ENCODE measurements at regions not wholly inside any gene's neighbourhood (a gene's known extent, or its start where the extent isn't known, plus 50 kb on each side); places are given as distances from the start of the nearest gene placed in this dataset.
A peak's percentile ranks its signal among the peaks of the same experiment; 100 is the strongest.

DNA sequence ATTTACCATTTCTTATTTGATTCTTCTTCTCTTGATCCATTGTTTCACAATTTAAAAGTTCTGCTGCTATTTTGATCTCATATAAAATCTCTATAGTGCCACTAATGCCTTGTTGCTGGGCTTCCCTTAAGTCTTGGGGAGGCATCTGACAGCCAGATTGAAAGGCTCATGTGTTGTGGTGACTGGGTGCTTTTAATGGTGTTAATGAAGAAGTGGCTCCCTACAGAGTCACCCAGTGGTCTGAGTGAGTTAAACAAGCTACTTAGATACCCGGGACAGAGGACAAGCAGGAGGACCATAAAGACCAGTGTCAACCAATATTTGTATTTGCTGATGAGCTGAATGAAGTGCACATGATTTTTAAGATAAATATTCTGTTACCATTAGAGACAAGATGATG lies 176.4 kb upstream of the HABP2 start:
- TF ChIP-seq, protein P1, sequence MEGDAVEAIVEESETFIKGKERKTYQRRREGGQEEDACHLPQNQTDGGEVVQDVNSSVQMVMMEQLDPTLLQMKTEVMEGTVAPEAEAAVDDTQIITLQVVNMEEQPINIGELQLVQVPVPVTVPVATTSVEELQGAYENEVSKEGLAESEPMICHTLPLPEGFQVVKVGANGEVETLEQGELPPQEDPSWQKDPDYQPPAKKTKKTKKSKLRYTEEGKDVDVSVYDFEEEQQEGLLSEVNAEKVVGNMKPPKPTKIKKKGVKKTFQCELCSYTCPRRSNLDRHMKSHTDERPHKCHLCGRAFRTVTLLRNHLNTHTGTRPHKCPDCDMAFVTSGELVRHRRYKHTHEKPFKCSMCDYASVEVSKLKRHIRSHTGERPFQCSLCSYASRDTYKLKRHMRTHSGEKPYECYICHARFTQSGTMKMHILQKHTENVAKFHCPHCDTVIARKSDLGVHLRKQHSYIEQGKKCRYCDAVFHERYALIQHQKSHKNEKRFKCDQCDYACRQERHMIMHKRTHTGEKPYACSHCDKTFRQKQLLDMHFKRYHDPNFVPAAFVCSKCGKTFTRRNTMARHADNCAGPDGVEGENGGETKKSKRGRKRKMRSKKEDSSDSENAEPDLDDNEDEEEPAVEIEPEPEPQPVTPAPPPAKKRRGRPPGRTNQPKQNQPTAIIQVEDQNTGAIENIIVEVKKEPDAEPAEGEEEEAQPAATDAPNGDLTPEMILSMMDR (IDR thresholded peaks at IDR 0.05), result no peak
- no peak for TF ChIP-seq POLR2A (IDR thresholded peaks at IDR 0.05)
- no peak for TF ChIP-seq POLR2AphosphoS5 (IDR thresholded peaks at IDR 0.05)
- no peak for DNase-seq (ENCODE audit: low spot score in 2 of 2)
- Histone ChIP-seq H3K27ac (no peak overlapping the region), H3K36me3 (no peaks in the 10 kb centered on the region), H3K9me3 (no peaks in the 10 kb centered on the region), H3K27me3 (no peaks in the 10 kb centered on the region), H3K4me3 (no peak overlapping the region), H3K4me1 (no peaks in the 10 kb centered on the region)
- intact Hi-C loops (cut with DNase I; ENCODE audit: low total_unique reads), result no loop called here

DNA sequence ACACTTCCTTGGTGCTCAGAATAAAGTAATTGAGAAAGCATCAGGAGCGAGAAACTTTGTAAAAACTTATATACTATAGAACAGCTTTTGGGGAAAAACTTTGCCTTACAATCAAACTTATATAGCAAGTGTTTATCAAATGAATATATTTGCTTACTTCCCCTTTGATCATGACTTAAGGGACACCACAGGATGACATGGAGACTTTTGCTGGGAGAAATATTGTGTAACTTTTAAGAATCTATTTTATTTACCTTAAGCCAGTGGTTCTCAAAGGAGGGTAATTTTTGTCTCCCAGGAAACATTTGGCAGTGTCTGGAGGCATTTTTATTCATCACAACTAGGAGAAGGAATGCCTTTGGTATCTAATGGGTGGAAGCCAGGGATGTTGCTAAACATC lies 173.8 kb upstream of the HABP2 start:
- H3K36me3 ChIP-seq, result no peaks in the 10 kb centered on the region
- no peak for TF ChIP-seq POLR2AphosphoS5 (IDR thresholded peaks at IDR 0.05)
- TF ChIP-seq POLR2A (IDR thresholded peaks at IDR 0.05), result no peak
- TF ChIP-seq, protein P1 (IDR thresholded peaks at IDR 0.05), result no peak
- H3K27me3 ChIP-seq, result no peaks in the 10 kb centered on the region
- no peak overlapping the region for H3K4me3 ChIP-seq
- no peak for DNase-seq (ENCODE audit: low spot score in 2 of 2)
- no peaks in the 10 kb centered on the region for H3K9me3 ChIP-seq
- no peaks in the 10 kb centered on the region for H3K4me1 ChIP-seq
- H3K27ac ChIP-seq, result no peak overlapping the region
- intact Hi-C loops (cut with DNase I; ENCODE audit: low total_unique reads), result no loop called here

DNA sequence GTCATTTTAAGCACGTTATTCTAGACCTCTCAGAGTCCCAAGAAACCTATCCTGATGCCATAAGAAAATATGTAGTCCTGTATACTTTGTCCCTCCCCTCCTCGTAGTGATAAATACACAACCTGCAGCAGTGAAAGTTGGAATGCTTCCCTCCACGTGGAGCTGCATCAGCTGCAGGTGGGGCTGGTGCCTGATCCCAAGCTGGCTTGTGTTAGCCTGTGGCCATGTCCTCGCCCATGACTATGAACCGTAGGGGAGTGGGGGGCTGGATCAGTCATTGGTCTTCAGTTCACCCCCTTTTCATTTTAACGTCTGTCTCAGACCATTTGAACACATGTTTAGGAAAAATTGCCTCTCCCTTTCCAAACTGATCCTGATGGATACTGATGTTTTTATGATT lies 171.4 kb upstream of the HABP2 start:
- Histone ChIP-seq H3K27me3 (no peaks in the 10 kb centered on the region), H3K36me3 (no peaks in the 10 kb centered on the region), H3K4me1 (no peaks in the 10 kb centered on the region), H3K4me3 (no peak overlapping the region), H3K27ac (peak overlapping the region in 1 of 2 donors; percentile 46), H3K9me3 (no peaks in the 10 kb centered on the region)
- intact Hi-C loops (cut with DNase I; ENCODE audit: low total_unique reads), result no loop called here
- no peak for TF ChIP-seq POLR2AphosphoS5 (IDR thresholded peaks at IDR 0.05)
- DNase-seq (ENCODE audit: low spot score in 2 of 2), result no peak

DNA sequence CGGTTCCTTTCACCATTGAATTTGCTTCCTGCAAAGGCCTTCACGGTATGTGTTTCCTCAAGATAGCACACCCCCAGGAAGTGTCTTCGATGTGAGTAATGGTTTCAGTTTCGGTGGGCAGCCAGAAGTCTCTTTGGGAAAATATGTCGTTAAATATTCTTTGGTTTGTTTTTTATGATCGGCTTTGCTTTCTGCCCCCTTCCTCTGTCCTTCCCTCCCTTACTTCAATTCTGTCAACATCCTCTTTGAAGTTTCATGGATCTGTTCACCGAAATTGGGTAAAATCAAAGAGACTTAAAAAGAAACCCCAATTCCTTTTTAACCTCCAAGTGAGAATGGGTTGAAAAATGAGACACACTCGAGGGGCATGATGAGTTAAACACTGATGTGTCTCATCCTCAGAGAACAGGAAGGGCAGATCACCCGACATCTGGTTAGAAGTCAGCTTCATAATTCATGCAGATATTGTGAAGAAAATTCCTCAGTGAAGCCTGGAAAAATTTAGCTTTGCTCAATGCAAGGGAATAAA lies 170.8 kb upstream of the HABP2 start:
- no peaks in the 10 kb centered on the region for H3K9me3 ChIP-seq
- H3K36me3 ChIP-seq, result no peaks in the 10 kb centered on the region
- no peak for TF ChIP-seq POLR2A (IDR thresholded peaks at IDR 0.05)
- TF ChIP-seq POLR2AphosphoS5 (IDR thresholded peaks at IDR 0.05), result no peak
- TF ChIP-seq, protein P1 (IDR thresholded peaks at IDR 0.05), result no peak
- H3K27me3 ChIP-seq, result no peaks in the 10 kb centered on the region
- intact Hi-C loops (cut with DNase I; ENCODE audit: low total_unique reads), result no loop called here
- DNase-seq (ENCODE audit: low spot score in 2 of 2), result no peak
- peak overlapping the region; percentile 26 to 73 for H3K27ac ChIP-seq
- no peaks in the 10 kb centered on the region for H3K4me1 ChIP-seq
- H3K4me3 ChIP-seq, result peak overlapping the region; percentile 22 to 56 (median 26)

DNA sequence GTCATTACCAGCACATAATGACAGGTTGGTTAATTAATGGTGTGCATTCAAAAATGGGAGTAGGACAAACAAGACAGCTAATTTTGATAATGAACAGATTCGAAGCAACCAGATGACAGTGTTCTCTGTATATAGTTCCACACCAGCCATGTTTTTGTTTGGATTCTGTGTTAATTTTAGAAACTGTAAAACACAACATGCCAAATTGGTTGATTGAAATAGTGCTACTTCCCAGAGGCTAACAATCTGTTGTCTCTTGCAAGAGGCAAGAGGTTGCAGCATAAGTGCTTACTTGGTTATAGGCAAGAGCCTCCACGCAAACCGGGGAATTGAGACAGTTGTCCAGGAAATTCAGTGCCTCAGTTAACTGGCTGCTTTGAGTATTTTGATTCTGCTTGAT lies 170.2 kb upstream of the HABP2 start:
- H3K4me1 ChIP-seq, result no peaks in the 10 kb centered on the region
- DNase-seq (ENCODE audit: low spot score in 2 of 2), result no peak
- intact Hi-C loops (cut with DNase I; ENCODE audit: low total_unique reads), result no loop called here
- no peaks in the 10 kb centered on the region for H3K36me3 ChIP-seq
- H3K9me3 ChIP-seq, result no peaks in the 10 kb centered on the region
- TF ChIP-seq POLR2AphosphoS5 (IDR thresholded peaks at IDR 0.05) (no peak), POLR2A (IDR thresholded peaks at IDR 0.05) (no peak)
- TF ChIP-seq, protein P1 (IDR thresholded peaks at IDR 0.05), result no peak
- H3K27me3 ChIP-seq, result no peaks in the 10 kb centered on the region
- peak overlapping the region in 1 of 2 donors; percentile 73 for H3K27ac ChIP-seq
- peak overlapping the region in 1 of 3 donors; percentile 56 for H3K4me3 ChIP-seq

DNA sequence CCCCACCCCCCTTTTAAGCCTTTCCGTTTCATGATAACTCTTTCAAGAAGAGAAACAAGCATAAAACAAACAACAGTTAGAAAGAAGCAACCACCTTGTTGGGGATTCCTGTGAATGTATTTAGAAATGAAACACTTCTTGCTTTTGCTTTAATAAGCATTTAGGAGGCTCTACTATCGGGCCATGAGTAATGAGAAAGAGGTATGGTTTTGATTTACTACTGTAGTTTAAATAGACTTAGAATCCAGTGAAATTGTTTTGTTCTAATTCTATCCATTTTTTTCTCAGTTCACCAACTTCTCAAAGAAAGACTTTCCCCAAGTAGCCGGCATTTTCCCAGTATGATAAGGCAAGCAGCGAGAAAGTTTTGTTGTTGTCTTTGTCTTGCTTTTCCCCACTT lies 168.7 kb upstream of the HABP2 start:
- Histone ChIP-seq H3K4me3 (no peak overlapping the region), H3K9me3 (no peaks in the 10 kb centered on the region), H3K36me3 (no peaks in the 10 kb centered on the region), H3K27me3 (no peaks in the 10 kb centered on the region), H3K27ac (peak overlapping the region in 1 of 2 donors; percentile 41), H3K4me1 (no peaks in the 10 kb centered on the region)
- TF ChIP-seq POLR2A (IDR thresholded peaks at IDR 0.05) (no peak), POLR2AphosphoS5 (IDR thresholded peaks at IDR 0.05) (no peak)
- TF ChIP-seq, protein P1 (IDR thresholded peaks at IDR 0.05), result no peak
- DNase-seq (ENCODE audit: low spot score in 2 of 2), result no peak
- intact Hi-C loops (cut with DNase I; ENCODE audit: low total_unique reads), result loop anchor here (2.0 kb wide), 1 partner anchor 163 kb away; no protein-coding TSS in a partner anchor
